H1 (cell line): ENCODE measurements at regions not wholly inside any gene's neighbourhood (a gene's known extent, or its start where the extent isn't known, plus 50 kb on each side); places are given as distances from the start of the nearest gene placed in this dataset.

Experiments
- CTCF ChIA-PET: fragments of 300-600 bp; sonication (Branson Sonifier 250); formaldehyde crosslinking; loops from one replicate; lab custom pipeline; 2021; ENCODE audit not compliant: partially characterized antibody; lab: Charles Lee
- POLR2A ChIA-PET: fragments of 300-600 bp; sonication (Branson Sonifier 250); formaldehyde crosslinking; loops from one replicate; lab custom pipeline; 2021; ENCODE audit warnings: inconsistent platforms; ENCODE audit not compliant: partially characterized antibody; lab: Charles Lee
- DNase-seq, 2 experiments: peaks; one replicate each; pipeline versions ENCODE4 v3.0.0 to v3.0.0-alpha.2; 2010 to 2022; ENCODE audit warnings: low spot score in 2 of 2, low read depth in 1 of 2, mixed read lengths in 1 of 2
- FAIRE-seq: peaks from 2 replicates; lab custom pipeline; 2011; peaks lifted over from hg19 to GRCh38; lab: Jason Lieb, UNC
- H2AFZ ChIP-seq: 2 replicates; pipeline ENCODE4 v1.8.1; 2012; ENCODE audit warnings: low read length, inconsistent platforms
- H2AK5ac ChIP-seq: 2 replicates; pipeline ENCODE4 v1.6.1; 2013; ENCODE audit warnings: low read depth, low read length
- H2BK120ac ChIP-seq: replicated peaks from 2 replicates; pipeline ENCODE3; 2013; ENCODE audit warnings: low read depth, low read length, inconsistent platforms
- H2BK12ac ChIP-seq: 2 replicates; pipeline ENCODE4 v1.6.1; 2013; ENCODE audit warnings: low read depth, low read length
- H2BK15ac ChIP-seq: 2 replicates; pipeline ENCODE4 v1.6.1; 2013; ENCODE audit warnings: low read length
- H2BK20ac ChIP-seq: 2 replicates; pipeline ENCODE4 v1.6.1; 2013; ENCODE audit warnings: low read length
- H2BK5ac ChIP-seq: 2 replicates; pipeline ENCODE4 v1.6.1; 2013; ENCODE audit warnings: low read depth, low read length
- H3K14ac ChIP-seq: 2 replicates; pipeline ENCODE4 v1.6.1; 2013; ENCODE audit warnings: inconsistent platforms; ENCODE audit not compliant: insufficient read length
- H3K18ac ChIP-seq: 2 replicates; pipeline ENCODE4 v1.6.1; 2013; ENCODE audit warnings: low read length; ENCODE audit errors: extremely low read depth
- H3K23ac ChIP-seq: 2 replicates; pipeline ENCODE4 v1.6.1; 2013; ENCODE audit warnings: inconsistent platforms; ENCODE audit not compliant: insufficient read length
- H3K23me2 ChIP-seq: 2 replicates; pipeline ENCODE4 v1.6.1; 2013; ENCODE audit warnings: low read depth, low read length
- H3K27ac ChIP-seq: 2 replicates; pipeline ENCODE4 v1.6.1; 2011; ENCODE audit warnings: low read depth, low read length, inconsistent platforms
- H3K27me3 ChIP-seq, 4 experiments: replicated peaks in 1 of 4; 1 replicate in 1 of 4; 2 replicates in 3 of 4; pipeline versions ENCODE4 v1.6.1 to v1.8.1; 2011 to 2013; ENCODE audit warnings: low read length in 3 of 4, mild to moderate bottlenecking in 3 of 4, inconsistent platforms in 2 of 4, mixed read lengths in 2 of 4, moderate library complexity in 1 of 4; ENCODE audit not compliant: control insufficient read depth in 3 of 4, insufficient read depth in 3 of 4; ENCODE audit errors: extremely low read depth in 1 of 4
- H3K36me3 ChIP-seq, 4 experiments: 2 replicates each; pipeline versions ENCODE4 v1.6.1 to v1.8.1; 2011 to 2013; ENCODE audit warnings: mild to moderate bottlenecking in 4 of 4, low read length in 3 of 4, moderate library complexity in 2 of 4, control low read depth in 1 of 4, inconsistent platforms in 1 of 4; ENCODE audit not compliant: insufficient read depth in 4 of 4, control insufficient read depth in 2 of 4
- H3K4ac ChIP-seq: replicated peaks from 2 replicates; pipeline ENCODE3; 2013; ENCODE audit warnings: low read length, low read depth, mixed read lengths, inconsistent platforms; ENCODE audit not compliant: insufficient read length
- H3K4me1 ChIP-seq, 4 experiments: replicated peaks in 1 of 4; 1 replicate in 1 of 4; 2 replicates in 3 of 4; pipeline versions ENCODE4 v1.6.1 to v1.8.1; 2011 to 2013; ENCODE audit warnings: low read length in 3 of 4, inconsistent platforms in 2 of 4, mixed read lengths in 1 of 4; ENCODE audit not compliant: insufficient read depth in 4 of 4, control insufficient read depth in 3 of 4
- H3K4me2 ChIP-seq, 2 experiments: 2 replicates each; pipeline versions ENCODE4 v1.6.1 to v1.8.1; 2011 to 2013; ENCODE audit warnings: low read depth in 2 of 2, low read length in 2 of 2, control low read depth in 1 of 2, inconsistent platforms in 1 of 2, mild to moderate bottlenecking in 1 of 2; ENCODE audit not compliant: insufficient read depth in 1 of 2
- H3K4me3 ChIP-seq, 4 experiments: fragments of 200-600, 300-600 bp in 1 of 4; sonication (generic), shearing (Covaris generic), sonication (Bioruptor Twin) in 1 of 4; 2 replicates each; pipeline versions ENCODE4 v1.5.1 to v1.8.1; 2011 to 2016; ENCODE audit warnings: low read length in 4 of 4, low read depth in 3 of 4, control low read depth in 2 of 4, inconsistent platforms in 2 of 4, mild to moderate bottlenecking in 2 of 4, mixed read lengths in 1 of 4, moderate library complexity in 1 of 4; ENCODE audit not compliant: insufficient read depth in 2 of 4; ENCODE audit errors: extremely low read depth in 1 of 4
- H3K56ac ChIP-seq: replicated peaks from 2 replicates; pipeline ENCODE3; 2013; ENCODE audit warnings: low read depth, mild to moderate bottlenecking, mixed read lengths, low read length, inconsistent platforms; ENCODE audit not compliant: insufficient read length
- H3K79me1 ChIP-seq: 2 replicates; pipeline ENCODE4 v1.6.1; 2013; ENCODE audit warnings: low read depth, low read length, control low read depth
- H3K79me2 ChIP-seq, 2 experiments: 2 replicates each; pipeline versions ENCODE4 v1.6.1 to v1.8.1; 2012 to 2013; ENCODE audit warnings: low read length in 2 of 2, mild to moderate bottlenecking in 2 of 2, inconsistent platforms in 1 of 2; ENCODE audit not compliant: insufficient read depth in 2 of 2, control insufficient read depth in 1 of 2
- H3K9ac ChIP-seq, 4 experiments: replicated peaks in 1 of 4; 1 replicate in 1 of 4; 2 replicates in 3 of 4; pipeline versions ENCODE4 v1.6.1 to v1.8.1; 2011 to 2013; ENCODE audit warnings: low read depth in 3 of 4, low read length in 3 of 4, control low read depth in 2 of 4, mild to moderate bottlenecking in 2 of 4, moderate library complexity in 2 of 4, inconsistent platforms in 1 of 4; ENCODE audit errors: extremely low read depth in 1 of 4
- H3K9me3 ChIP-seq, 2 experiments: 2 replicates each; pipeline versions ENCODE4 v1.6.1 to v1.8.1; 2012 to 2013; ENCODE audit warnings: mild to moderate bottlenecking in 2 of 2, moderate library complexity in 2 of 2, control low read depth in 1 of 2, inconsistent platforms in 1 of 2, low read depth in 1 of 2, low read length in 1 of 2, mixed read lengths in 1 of 2; ENCODE audit not compliant: insufficient read depth in 2 of 2
- H4K20me1 ChIP-seq, 2 experiments: replicated peaks in 1 of 2; 2 replicates each; pipeline versions ENCODE3 to v1.8.1; 2011 to 2013; ENCODE audit warnings: inconsistent platforms in 2 of 2, low read length in 2 of 2, mild to moderate bottlenecking in 1 of 2; ENCODE audit not compliant: insufficient read depth in 2 of 2, control insufficient read depth in 1 of 2
- H4K5ac ChIP-seq: 2 replicates; pipeline ENCODE4 v1.6.1; 2013; ENCODE audit warnings: low read length, low read depth, mixed read lengths, inconsistent platforms; ENCODE audit not compliant: insufficient read length
- H4K8ac ChIP-seq: 2 replicates; pipeline ENCODE4 v1.8.0; 2013; ENCODE audit warnings: mild to moderate bottlenecking, moderate library complexity, low read length, inconsistent platforms; ENCODE audit not compliant: insufficient read depth; ENCODE audit errors: extremely low read depth
- H4K91ac ChIP-seq: replicated peaks from 2 replicates; pipeline ENCODE3; 2013; ENCODE audit warnings: low read length, mixed read lengths, inconsistent platforms; ENCODE audit not compliant: insufficient read length
- BCL11A ChIP-seq, 2 experiments: IDR thresholded peaks; one replicate each; pipeline ENCODE4 v1.6.1; 2011; ENCODE audit warnings: low read depth in 2 of 2, low read length in 2 of 2, mild to moderate bottlenecking in 2 of 2
- BRCA1 ChIP-seq: IDR thresholded peaks from 2 replicates; pipeline ENCODE4 v1.6.1; 2012; ENCODE audit warnings: low read depth, low read length, improper control_type of control experiment
- CHD2 ChIP-seq: IDR thresholded peaks from 2 replicates; pipeline ENCODE4 v1.6.1; 2012; ENCODE audit warnings: low read length, improper control_type of control experiment
- HDAC6 ChIP-seq: IDR thresholded peaks from one replicate; pipeline ENCODE4 v1.7.1; 2012; ENCODE audit warnings: low read depth, mild to moderate bottlenecking, inconsistent platforms, low read length, moderate library complexity
- RBBP5 ChIP-seq: IDR thresholded peaks from 2 replicates; pipeline ENCODE4 v1.7.1; 2012; ENCODE audit warnings: low read depth, mild to moderate bottlenecking, inconsistent platforms, low read length, moderate library complexity, borderline replicate concordance
- TAF1 ChIP-seq: IDR thresholded peaks from 2 replicates; pipeline ENCODE4 v1.6.1; 2011; ENCODE audit warnings: mild to moderate bottlenecking, low read depth, low read length
- YY1 ChIP-seq: IDR thresholded peaks from 2 replicates; pipeline ENCODE4 v1.6.1; 2011; ENCODE audit warnings: low read depth, mild to moderate bottlenecking, low read length
- WGBS, 2 experiments: shearing (Covaris generic) in 1 of 2; methylation state at CpG; one replicate each; pipeline versions ENCODE4 v1.1.6 to v1.1.7; 2013 to 2015; ENCODE audit warnings: low lambda C conversion rate in 2 of 2, mixed read lengths in 2 of 2, inconsistent platforms in 1 of 2, low coverage in 1 of 2, missing lambda C conversion rate in 1 of 2; ENCODE audit not compliant: insufficient replicate concordance in 2 of 2, insufficient coverage in 1 of 2, insufficient read length in 1 of 2; ENCODE audit errors: extremely low coverage in 1 of 2, missing lambda C conversion rate in 1 of 2; 5-methylcytosine and 5-hydroxymethylcytosine counted together

- no peak overlapping the region for H3K27ac ChIP-seq
- H2BK20ac ChIP-seq, result no peak overlapping the region
- FAIRE-seq, result no peak
- H2BK15ac ChIP-seq, result no peak overlapping the region
- H2AFZ ChIP-seq, result no peak overlapping the region
- no peak overlapping the region for H2BK120ac ChIP-seq
- H3K23me2 ChIP-seq, result no peaks in the 10 kb centered on the region
- H3K23ac ChIP-seq, result no peak overlapping the region
- H3K79me1 ChIP-seq, result no peaks in the 10 kb centered on the region
- no peak overlapping the region for H3K4me3 ChIP-seq
- H3K79me2 ChIP-seq, result no peaks in the 10 kb centered on the region
- H3K4ac ChIP-seq, result no peak overlapping the region
- no peaks in the 10 kb centered on the region for H3K27me3 ChIP-seq
- no peak overlapping the region for H3K56ac ChIP-seq
- peaks cover 8 to 15% of the 10 kb centered on the region in 2 experiments for H3K9me3 ChIP-seq
- no peak overlapping the region for H2BK5ac ChIP-seq
- no peak overlapping the region for H4K5ac ChIP-seq
- no peak overlapping the region for H3K18ac ChIP-seq
- H3K9ac ChIP-seq, result no peak overlapping the region
- no peak for DNase-seq
- H4K8ac ChIP-seq, result no peak overlapping the region
- 87% methylated on average over 2 of the region's 2 CpGs; no CpG with 5 or more reads in 1 of the 2 experiments for whole genome bisulfite sequencing, 2 experiments
- no peak overlapping the region for H4K91ac ChIP-seq
- POLR2A ChIA-PET, result no interaction called here
- peaks cover 0 to 3% (median 0%) of the 10 kb centered on the region in 4 experiments; a peak in 1 of 8 replicates for H3K36me3 ChIP-seq
- H3K14ac ChIP-seq, result no peak overlapping the region
- CTCF ChIA-PET, result no interaction called here
- no peak for TF ChIP-seq YY1
- TF ChIP-seq BCL11A (IDR thresholded peaks at IDR 0.05; ENCODE audit: low read depth in 2 of 2, low read length in 2 of 2), result no peak
- no peak for TF ChIP-seq RBBP5
- no peak for TF ChIP-seq CHD2
- TF ChIP-seq BRCA1, result no peak
- TF ChIP-seq TAF1, result no peak
- TF ChIP-seq HDAC6, result no peak
- no peak overlapping the region for H2AK5ac ChIP-seq
- no peak overlapping the region for H3K4me2 ChIP-seq
- H4K20me1 ChIP-seq, result no peaks in the 10 kb centered on the region
- H2BK12ac ChIP-seq, result no peak overlapping the region
- no peaks in the 10 kb centered on the region for H3K4me1 ChIP-seq
These were observed 1068.3 kb downstream of the KHDRBS2 start for GRCh38 chr6:61217714-61218113.
